Mesothelial cell of epicardium (in vitro differentiated cells): ENCODE measurements at regions not wholly inside any gene's neighbourhood (a gene's known extent, or its start where the extent isn't known, plus 50 kb on each side); places are given as distances from the start of the nearest gene placed in this dataset.
"Not testable (repeated sequence)": the region's sequence is repeated elsewhere in the genome, so short reads cannot be mapped to it uniquely, and the experiment has no call there.

Experiments
- DNase-seq, 2 experiments: peaks; one replicate each; pipeline ENCODE4 v3.0.0; 2021; ENCODE audit warnings: low spot score in 2 of 2; ENCODE audit not compliant: unreplicated experiment in 2 of 2
- H3K27ac Mint-ChIP-seq: 2 replicates; pipeline ENCODE4 v1.8.0; 2021; ENCODE audit warnings: mixed read lengths
- H3K27me3 Mint-ChIP-seq: 2 replicates; pipeline ENCODE4 v1.8.0; 2021; ENCODE audit warnings: low read depth, mixed read lengths
- H3K36me3 Mint-ChIP-seq: 2 replicates; pipeline ENCODE4 v1.8.0; 2021; ENCODE audit warnings: mixed read lengths
- H3K4me1 Mint-ChIP-seq: 2 replicates; pipeline ENCODE4 v1.8.0; 2021; ENCODE audit warnings: mixed read lengths
- H3K4me3 Mint-ChIP-seq: 2 replicates; pipeline ENCODE4 v1.8.0; 2021; ENCODE audit warnings: mild to moderate bottlenecking, moderate library complexity, mixed read lengths
- H3K9me3 Mint-ChIP-seq: 2 replicates; pipeline ENCODE4 v1.8.0; 2021; ENCODE audit warnings: mixed read lengths
- CTCF ChIP-seq: fragments of 200-600 bp; sonication (generic); IDR thresholded peaks from one replicate; pipeline ENCODE4 v1.5.0; 2021; ENCODE audit warnings: antibody characterized with exemption; ENCODE audit not compliant: unreplicated experiment

DNA sequence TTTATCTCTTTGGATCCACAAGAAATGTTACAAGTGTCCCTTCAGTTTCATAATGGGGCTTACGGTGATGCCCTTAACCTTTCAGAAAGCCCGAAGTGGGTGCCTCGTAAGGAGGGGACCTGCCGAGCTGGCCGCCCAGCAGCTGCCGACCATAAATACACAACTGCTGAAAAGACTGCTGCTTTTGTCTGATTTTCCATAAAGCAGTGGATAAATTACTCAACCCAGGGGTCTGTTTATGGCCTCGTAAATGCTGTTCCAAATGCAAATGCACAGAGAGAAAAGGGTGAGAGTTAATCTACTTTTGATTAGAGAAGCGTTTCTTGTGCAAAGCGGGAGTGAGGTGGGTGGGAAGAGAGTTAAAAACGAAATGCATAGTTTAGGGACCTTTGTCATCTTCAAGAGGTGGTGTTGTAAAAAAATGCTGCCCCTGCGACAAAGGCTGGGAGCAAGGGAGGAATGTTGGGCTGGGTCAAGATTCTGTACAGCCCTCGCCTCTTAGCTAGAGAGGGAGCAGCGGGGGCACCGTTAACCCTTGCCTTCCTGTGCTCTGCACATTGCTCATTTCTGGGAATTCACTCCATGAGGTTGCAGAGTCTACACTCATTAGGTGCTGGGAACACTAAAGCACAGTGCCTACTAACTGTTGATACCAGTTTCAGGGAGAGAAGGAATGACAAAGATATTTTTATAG is 112.0 kb upstream of the MTHFD1L start:
- H3K4me3 Mint-ChIP-seq, result peak overlapping the region; percentile 49
- H3K27ac Mint-ChIP-seq, result peak overlapping the region; percentile 89
- peaks cover 55% of the 10 kb centered on the region for H3K4me1 Mint-ChIP-seq

GRCh38 chr6:150755042-150755441 is 110.5 kb upstream of the MTHFD1L start:
- Mint-ChIP-seq H3K27ac (peak overlapping the region; percentile 84), H3K27me3 (no peaks in the 10 kb centered on the region), H3K4me3 (no peak overlapping the region), H3K9me3 (no peaks in the 10 kb centered on the region), H3K4me1 (peaks cover 59% of the 10 kb centered on the region), H3K36me3 (no peaks in the 10 kb centered on the region)
- no peak for DNase-seq
- TF ChIP-seq CTCF, result no peak

More for the DNA sequence above, 112.0 kb upstream of the MTHFD1L start:
- H3K27me3 Mint-ChIP-seq, result no peaks in the 10 kb centered on the region
- no peak for TF ChIP-seq CTCF
- no peaks in the 10 kb centered on the region for H3K36me3 Mint-ChIP-seq
- no peaks in the 10 kb centered on the region for H3K9me3 Mint-ChIP-seq
- no peak for DNase-seq

DNA sequence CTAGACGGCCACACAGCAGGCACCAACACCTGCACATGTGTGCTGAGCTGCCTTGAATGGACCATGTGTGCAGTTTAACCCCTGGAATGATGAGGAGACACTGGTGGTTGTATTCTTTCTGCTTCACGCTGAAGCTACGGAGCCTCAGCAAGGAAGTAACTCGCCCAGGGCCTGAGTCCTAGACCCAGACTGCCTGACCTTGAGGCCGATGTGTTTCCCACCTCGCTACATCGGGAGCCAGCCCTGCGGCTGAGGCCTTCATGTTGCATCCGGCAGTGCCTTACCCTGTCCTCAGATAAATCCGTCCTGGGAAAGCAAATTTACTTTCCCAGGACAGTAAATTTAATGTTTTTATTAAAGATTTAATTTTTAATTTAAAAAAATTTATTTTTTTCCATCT is 110.0 kb upstream of the MTHFD1L start:
- DNase-seq, result no peak
- no peak for TF ChIP-seq CTCF
- Mint-ChIP-seq H3K9me3 (no peaks in the 10 kb centered on the region), H3K4me3 (no peak overlapping the region), H3K27me3 (no peaks in the 10 kb centered on the region), H3K4me1 (peaks cover 64% of the 10 kb centered on the region), H3K27ac (peak overlapping the region; percentile 84), H3K36me3 (no peaks in the 10 kb centered on the region)

DNA sequence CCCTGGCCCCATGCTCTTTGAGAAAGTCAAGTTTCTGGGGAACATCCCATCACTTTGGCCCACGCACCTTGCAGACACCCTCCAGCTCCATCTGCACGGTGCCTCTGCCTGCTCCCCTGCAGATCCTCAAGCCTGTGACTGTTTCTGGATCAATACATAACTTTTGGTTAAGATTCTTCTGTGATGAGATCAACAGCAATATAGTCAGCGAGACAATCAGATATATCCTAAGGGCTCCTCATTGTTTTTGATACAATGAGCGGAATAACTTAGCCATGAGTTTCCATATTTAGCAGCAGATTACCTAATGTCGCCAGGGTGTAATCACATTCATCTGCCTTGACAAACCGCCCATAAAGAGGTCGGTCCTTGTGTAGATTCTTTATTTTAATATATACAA is 109.3 kb upstream of the MTHFD1L start:
- H3K4me3 Mint-ChIP-seq, result no peak overlapping the region
- no peaks in the 10 kb centered on the region for H3K27me3 Mint-ChIP-seq
- H3K27ac Mint-ChIP-seq, result peak overlapping the region; percentile 87
- peaks cover 59% of the 10 kb centered on the region for H3K4me1 Mint-ChIP-seq
- DNase-seq, result no peak
- H3K36me3 Mint-ChIP-seq, result no peaks in the 10 kb centered on the region
- no peaks in the 10 kb centered on the region for H3K9me3 Mint-ChIP-seq
- TF ChIP-seq CTCF, result no peak

DNA sequence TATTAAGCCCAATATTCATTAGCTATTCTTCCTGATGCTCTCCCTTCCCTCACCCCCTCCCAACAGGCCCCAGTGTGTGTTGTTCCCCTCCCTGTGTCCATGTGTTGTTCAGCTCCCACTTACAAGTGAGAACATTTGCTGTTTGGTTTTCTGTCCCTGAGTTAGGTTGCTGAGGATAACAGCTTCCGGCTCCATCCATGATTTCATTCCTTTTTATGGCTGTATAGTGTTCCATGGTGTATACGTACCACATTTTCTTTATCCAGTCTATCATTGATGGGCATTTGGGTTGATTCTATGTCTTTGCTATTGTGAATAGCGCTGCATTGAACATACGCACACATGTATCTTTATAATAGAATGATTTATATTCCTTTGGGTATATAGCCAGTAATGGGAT is 107.7 kb upstream of the MTHFD1L start:
- peak overlapping the region; percentile 36 for H3K27ac Mint-ChIP-seq
- not testable (repeated sequence) for H3K9me3 Mint-ChIP-seq, H3K27me3 Mint-ChIP-seq

GRCh38 chr6:150759483-150759882 is 106.0 kb upstream of the MTHFD1L start:
- no peak for DNase-seq
- Mint-ChIP-seq H3K27ac (peak overlapping the region; percentile 62), H3K9me3 (no peaks in the 10 kb centered on the region), H3K36me3 (peaks cover 2% of the 10 kb centered on the region), H3K4me3 (no peak overlapping the region), H3K4me1 (peaks cover 44% of the 10 kb centered on the region), H3K27me3 (no peaks in the 10 kb centered on the region)
- no peak for TF ChIP-seq CTCF

More for the DNA sequence above, 107.7 kb upstream of the MTHFD1L start:
- not testable (repeated sequence) for H3K36me3 Mint-ChIP-seq, DNase-seq, H3K4me3 Mint-ChIP-seq
- H3K4me1 Mint-ChIP-seq, result peaks cover 55% of the 10 kb centered on the region
